OCI-LY1 (cell line): ENCODE measurements at regions not wholly inside any gene's neighbourhood (a gene's known extent, or its start where the extent isn't known, plus 50 kb on each side); places are given as distances from the start of the nearest gene placed in this dataset.
"Not testable (repeated sequence)": the region's sequence is repeated elsewhere in the genome, so short reads cannot be mapped to it uniquely, and the experiment has no call there.

ENCODE experiments used
- H2AFZ ChIP-seq: fragments of 200-600 bp; sonication (generic), shearing (Covaris generic); 2 replicates; pipeline ENCODE4 v1.6.0; 2014; ENCODE audit warnings: antibody characterized with exemption, mild to moderate bottlenecking, low read length
- H3F3A ChIP-seq: fragments of 200-600 bp; sonication (generic), shearing (Covaris generic); 2 replicates; pipeline ENCODE4 v1.6.0; 2014; ENCODE audit warnings: mild to moderate bottlenecking, antibody characterized with exemption, low read length, moderate library complexity; ENCODE audit not compliant: insufficient read depth
- H3K27ac ChIP-seq: fragments of 200-600 bp; sonication (generic); 2 replicates; pipeline ENCODE4 v1.5.1; 2014; ENCODE audit warnings: low read length, mixed run types, mild to moderate bottlenecking, low read depth; ENCODE audit not compliant: poor library complexity, severe bottlenecking
- H3K27me3 ChIP-seq: fragments of 200-600 bp; sonication (generic); 2 replicates; pipeline ENCODE4 v1.6.0; 2014; ENCODE audit warnings: antibody characterized with exemption, mild to moderate bottlenecking, low read length, moderate library complexity; ENCODE audit not compliant: insufficient read depth
- H3K36me3 ChIP-seq: fragments of 200-600 bp; sonication (generic); 2 replicates; pipeline ENCODE4 v1.6.1; 2014; ENCODE audit warnings: mild to moderate bottlenecking, antibody characterized with exemption, low read length, moderate library complexity, mixed read lengths; ENCODE audit not compliant: insufficient read depth
- H3K4me1 ChIP-seq: fragments of 200-600 bp; sonication (generic); 2 replicates; pipeline ENCODE4 v1.5.1; 2014; ENCODE audit warnings: mild to moderate bottlenecking, low read length, moderate library complexity; ENCODE audit not compliant: insufficient read depth, severe bottlenecking
- H3K4me2 ChIP-seq: fragments of 200-600 bp; sonication (generic), shearing (Covaris generic); 2 replicates; pipeline ENCODE4 v1.6.1; 2014; ENCODE audit warnings: low read length
- H3K4me3 ChIP-seq: fragments of 200-600 bp; sonication (generic); 2 replicates; pipeline ENCODE4 v1.5.1; 2014; ENCODE audit warnings: low read length, low read depth, mild to moderate bottlenecking, mixed read lengths; ENCODE audit not compliant: poor library complexity, severe bottlenecking
- H3K79me2 ChIP-seq: fragments of 200-600 bp; shearing (Covaris generic); 2 replicates; pipeline ENCODE4 v1.6.1; 2016; ENCODE audit warnings: mixed run types, low read length, mixed read lengths; ENCODE audit not compliant: insufficient read depth
- H3K9ac ChIP-seq: fragments of 200-600 bp; sonication (generic), shearing (Covaris generic); 2 replicates; pipeline ENCODE4 v1.6.1; 2014; ENCODE audit warnings: mild to moderate bottlenecking, low read length, mixed read lengths
- H3K9me2 ChIP-seq: fragments of 200-600 bp; sonication (generic), shearing (Covaris generic); 2 replicates; pipeline ENCODE4 v1.6.1; 2014; ENCODE audit warnings: low read depth, mild to moderate bottlenecking, low read length, mixed read lengths
- H3K9me3 ChIP-seq: fragments of 200-600 bp; shearing (Covaris generic); 2 replicates; pipeline ENCODE4 v1.6.1; 2014; ENCODE audit warnings: low read length, mixed read lengths
- H4K20me1 ChIP-seq: fragments of 200-600 bp; sonication (generic), shearing (Covaris generic); 2 replicates; pipeline ENCODE4 v1.6.0; 2016; ENCODE audit warnings: mild to moderate bottlenecking, low read length; ENCODE audit not compliant: insufficient read depth
- CTCF ChIP-seq: fragments of 200-600 bp; sonication (generic), shearing (Covaris generic); IDR thresholded peaks from 2 replicates; pipeline ENCODE4 v1.5.1; 2017; ENCODE audit warnings: mild to moderate bottlenecking, antibody characterized with exemption, low read length, moderate library complexity, mixed read lengths
- EZH2 ChIP-seq: fragments of 200-600 bp; sonication (generic), shearing (Covaris generic); IDR thresholded peaks from 2 replicates; pipeline ENCODE4 v1.8.0; 2017; ENCODE audit warnings: borderline replicate concordance, mixed run types, mild to moderate bottlenecking, antibody characterized with exemption, low read length, moderate library complexity, mixed read lengths

- H3K4me1 ChIP-seq: no peaks in the 10 kb centered on the region
- no peaks in the 10 kb centered on the region for H3K36me3 ChIP-seq
- H3K9me3 ChIP-seq: no peaks in the 10 kb centered on the region
- H4K20me1 ChIP-seq: no peaks in the 10 kb centered on the region
- H3F3A ChIP-seq: no peaks in the 10 kb centered on the region
- H3K9ac ChIP-seq: no peak overlapping the region
- H3K4me3 ChIP-seq: no peak overlapping the region
- no peaks in the 10 kb centered on the region for H3K9me2 ChIP-seq
- TF ChIP-seq CTCF (no peak), EZH2 (no peak)
- no peaks in the 10 kb centered on the region for H3K27me3 ChIP-seq
- H3K4me2 ChIP-seq: no peak overlapping the region
- no peaks in the 10 kb centered on the region for H3K79me2 ChIP-seq
- H2AFZ ChIP-seq: no peak overlapping the region
- no peak overlapping the region for H3K27ac ChIP-seq
Observed at GRCh38 chr4:79198951-79199587, 126.8 kb downstream of the NAA11 start.

- Histone ChIP-seq H2AFZ (no peak overlapping the region), H3K36me3 (no peaks in the 10 kb centered on the region), H4K20me1 (no peaks in the 10 kb centered on the region), H3K9ac (no peak overlapping the region), H3K9me3 (no peaks in the 10 kb centered on the region), H3K27ac (no peak overlapping the region), H3K79me2 (no peaks in the 10 kb centered on the region), H3K9me2 (no peaks in the 10 kb centered on the region), H3K4me1 (no peaks in the 10 kb centered on the region), H3K4me3 (no peak overlapping the region), H3K27me3 (no peaks in the 10 kb centered on the region), H3F3A (no peaks in the 10 kb centered on the region), H3K4me2 (no peak overlapping the region)
- TF ChIP-seq EZH2 (no peak), CTCF (no peak)
Observed at GRCh38 chr4:79197275-79198009, 128.4 kb downstream of the NAA11 start.

- H3K27ac ChIP-seq, H2AFZ ChIP-seq, H3K9me2 ChIP-seq, H4K20me1 ChIP-seq, H3K4me2 ChIP-seq, H3K9me3 ChIP-seq, H3K79me2 ChIP-seq, H3K36me3 ChIP-seq, H3K4me1 ChIP-seq, H3K4me3 ChIP-seq, H3F3A ChIP-seq, H3K27me3 ChIP-seq, H3K9ac ChIP-seq: not testable (repeated sequence)
Observed at GRCh38 chr4:79191292-79191691, 134.6 kb downstream of the NAA11 start.
